ENCODE measurements at regions not wholly inside any gene's neighbourhood (a gene's known extent, or its start where the extent isn't known, plus 50 kb on each side); places are given as distances from the start of the nearest gene placed in this dataset.

DNA sequence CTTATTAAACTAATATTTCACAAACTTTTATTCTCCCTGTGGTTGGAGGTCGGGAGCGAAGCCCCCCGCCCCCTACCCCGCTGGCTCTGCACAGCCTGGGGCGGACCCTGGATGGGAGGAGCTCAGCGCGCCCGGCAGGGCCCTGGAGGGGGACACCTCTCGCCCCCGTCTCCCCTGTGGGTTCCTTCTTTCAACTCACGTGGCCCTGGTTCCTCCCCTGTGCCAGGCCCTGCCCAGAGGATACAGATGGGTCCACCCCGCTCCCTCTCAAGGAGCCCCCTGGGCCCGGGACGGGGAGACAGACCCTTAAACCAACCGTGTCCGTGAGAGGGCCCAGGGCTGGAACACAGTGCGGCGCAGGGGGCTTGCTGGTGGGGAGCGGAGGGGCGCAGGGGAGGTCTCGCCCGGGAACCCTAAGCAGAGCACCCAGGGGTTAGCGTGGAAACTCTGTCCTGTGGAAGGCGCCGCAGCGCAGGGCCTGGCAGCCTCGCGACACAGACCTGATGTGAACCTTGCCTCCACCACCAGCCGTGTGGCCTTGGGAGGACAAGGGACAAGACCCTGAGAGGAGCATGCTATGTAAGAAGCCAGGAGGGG lies 103.7 kb upstream of the MVB12B start:
- DNase-seq (ENCODE audit: low spot score), result no peak

DNA sequence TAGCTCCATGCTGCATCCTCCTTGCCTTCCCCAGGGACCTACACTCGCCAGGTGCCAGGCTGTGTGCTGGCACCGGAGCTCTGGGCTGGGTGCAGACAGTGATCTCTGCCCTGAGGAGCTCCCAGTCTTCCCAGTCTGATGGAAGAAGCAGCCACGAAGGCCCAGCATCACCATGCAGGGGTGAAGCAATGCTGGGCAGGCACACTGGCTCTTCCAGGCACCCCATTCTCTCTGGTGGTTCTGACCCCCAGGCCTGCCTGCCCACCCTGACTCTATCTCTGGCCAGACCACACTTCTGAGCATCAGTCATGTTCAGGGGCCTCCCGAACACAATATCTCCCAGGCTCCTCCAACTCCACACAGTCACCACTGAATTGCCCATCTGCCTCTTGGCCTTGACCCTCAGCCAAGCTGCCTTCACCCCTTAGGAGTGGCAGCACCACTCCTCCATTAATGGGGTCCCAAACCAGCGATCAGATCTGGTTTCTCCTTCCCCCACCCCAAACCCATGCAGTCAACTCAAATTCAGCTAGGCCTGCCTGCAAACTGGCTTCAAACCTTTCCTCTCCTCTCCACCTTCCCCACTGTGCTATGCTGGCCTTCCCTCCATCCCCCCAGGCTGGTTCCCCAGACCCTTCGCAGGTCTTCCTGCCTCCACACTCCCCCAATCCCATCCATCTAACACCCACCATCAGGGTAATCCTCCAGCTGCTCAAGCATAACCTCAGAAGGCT lies 102.7 kb upstream of the MVB12B start:
- DNase-seq (ENCODE audit: low spot score), result no peak

DNA sequence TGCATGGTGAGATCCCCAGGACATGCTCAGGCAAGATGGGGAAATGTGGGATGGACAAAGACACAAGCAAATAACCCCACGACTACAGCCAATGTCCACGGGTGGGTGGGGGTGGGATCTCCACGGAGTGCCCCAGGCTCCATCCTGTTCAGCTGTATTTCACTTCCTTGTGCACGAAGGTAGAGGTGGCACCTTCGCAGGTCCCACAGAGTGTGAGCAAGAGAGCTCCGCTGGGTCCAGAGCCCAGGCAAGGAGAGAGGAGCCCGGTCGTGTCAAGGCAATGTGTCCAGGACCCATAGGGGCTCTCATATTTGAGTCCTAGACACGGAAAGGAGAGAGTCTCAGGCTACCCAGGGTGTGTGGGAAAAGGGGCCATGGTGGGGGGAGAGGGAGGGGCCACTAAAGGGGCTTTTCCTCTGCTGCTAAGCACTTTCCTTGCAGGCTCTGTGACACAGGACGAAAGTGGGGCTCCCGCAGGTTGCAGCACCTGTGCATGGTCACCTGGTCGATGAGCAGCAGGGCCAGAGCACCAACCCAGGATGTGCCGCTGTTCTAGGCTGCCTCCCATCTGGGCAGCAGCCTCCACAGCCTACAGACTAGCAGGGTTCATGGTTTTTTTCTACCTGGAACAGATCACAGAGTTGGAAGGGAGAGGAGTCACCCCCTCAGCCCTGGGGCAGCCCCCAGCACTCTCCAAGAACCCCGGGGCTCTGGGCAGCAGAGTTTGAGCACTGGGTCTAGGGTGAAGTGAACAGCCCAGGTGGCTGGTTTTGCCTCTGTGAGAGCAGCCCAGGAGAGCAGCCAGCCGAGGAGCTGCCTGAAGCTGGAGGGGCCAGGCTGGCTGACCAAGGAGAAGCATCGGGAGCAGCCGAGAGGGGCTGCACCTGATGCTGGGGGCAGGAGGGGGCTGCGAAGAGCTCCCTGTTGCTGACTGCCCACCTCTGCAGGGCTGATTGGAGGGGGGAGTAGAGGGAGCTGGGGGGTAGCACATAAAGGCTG lies 100.7 kb upstream of the MVB12B start:
- no peak for DNase-seq (ENCODE audit: low spot score)

DNA sequence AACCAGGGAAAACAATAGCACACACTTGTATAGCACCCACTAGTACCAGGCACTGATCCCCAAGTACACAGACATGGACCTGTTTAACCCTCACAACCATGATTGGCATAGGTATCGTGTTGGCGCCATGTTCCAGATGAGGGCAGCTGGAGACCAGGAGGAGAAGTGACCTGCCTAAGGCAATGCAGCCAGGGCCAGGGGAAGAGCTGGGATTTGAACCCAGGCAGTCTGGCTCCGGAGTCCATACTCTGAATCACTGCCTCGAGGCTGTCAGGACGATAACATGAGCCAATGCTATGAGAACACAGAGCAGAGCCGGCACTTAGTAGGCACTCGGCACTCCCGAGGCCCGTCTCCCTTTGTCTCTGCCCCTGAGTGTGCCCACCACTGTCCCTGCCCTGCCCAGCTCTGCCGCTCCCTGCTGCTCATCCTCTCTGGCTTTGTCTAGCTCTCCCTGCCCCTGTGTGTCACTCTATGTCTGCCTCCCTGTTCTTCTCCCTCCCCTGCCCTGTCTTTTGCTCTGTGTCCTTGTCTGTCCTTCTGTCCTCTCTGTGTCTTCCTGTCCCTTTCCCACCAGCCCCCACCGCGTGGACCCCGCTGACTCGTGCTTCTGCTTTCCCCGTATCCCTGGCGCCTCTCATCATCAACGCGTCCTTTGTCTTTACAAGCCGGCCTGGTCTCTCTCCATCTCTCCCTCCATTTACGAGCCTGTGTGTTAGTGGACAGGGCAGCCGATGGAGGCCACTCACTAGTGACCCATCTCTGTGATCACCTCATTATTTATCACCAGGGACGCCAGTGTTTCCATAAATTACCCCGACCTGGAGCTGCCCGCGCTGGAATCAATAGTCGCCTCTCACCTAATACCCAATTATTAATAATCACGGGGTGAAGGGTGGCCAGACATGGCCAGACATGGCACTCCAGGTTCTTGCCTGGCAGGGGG lies 99.4 kb upstream of the MVB12B start:
- no peak for DNase-seq (ENCODE audit: low spot score)

DNA sequence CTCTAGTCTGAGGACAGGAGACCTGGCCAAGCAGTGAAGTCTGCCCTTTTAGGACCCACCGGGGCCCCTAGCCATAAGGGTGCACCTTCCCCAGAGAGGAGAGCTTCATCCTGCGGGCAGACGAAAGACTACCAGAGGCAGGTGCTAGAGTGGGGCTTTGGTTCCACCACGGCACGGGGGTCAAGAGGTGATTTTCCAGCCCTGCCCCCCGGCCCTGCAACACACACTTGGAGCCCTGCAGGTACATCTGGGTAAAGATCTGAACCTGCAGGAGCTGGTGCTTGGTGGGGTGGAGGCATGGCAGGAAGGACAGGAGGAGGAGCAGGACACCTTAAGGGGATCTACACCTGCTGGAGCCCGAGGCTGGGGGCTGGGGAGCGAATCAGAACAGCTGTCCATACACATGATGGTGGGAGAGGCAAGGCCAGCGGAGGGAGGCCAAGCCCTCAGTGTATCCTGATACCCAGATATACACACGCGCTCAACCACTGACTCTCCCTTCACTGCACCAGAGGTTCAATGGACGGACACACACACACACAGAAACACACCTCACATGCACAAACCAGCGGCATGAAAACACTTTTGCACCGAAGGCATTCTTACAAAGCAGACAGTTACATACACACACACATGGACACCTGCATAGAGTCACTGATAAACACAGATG lies 98.4 kb upstream of the MVB12B start:
- DNase-seq (ENCODE audit: low spot score), result no peak

DNA sequence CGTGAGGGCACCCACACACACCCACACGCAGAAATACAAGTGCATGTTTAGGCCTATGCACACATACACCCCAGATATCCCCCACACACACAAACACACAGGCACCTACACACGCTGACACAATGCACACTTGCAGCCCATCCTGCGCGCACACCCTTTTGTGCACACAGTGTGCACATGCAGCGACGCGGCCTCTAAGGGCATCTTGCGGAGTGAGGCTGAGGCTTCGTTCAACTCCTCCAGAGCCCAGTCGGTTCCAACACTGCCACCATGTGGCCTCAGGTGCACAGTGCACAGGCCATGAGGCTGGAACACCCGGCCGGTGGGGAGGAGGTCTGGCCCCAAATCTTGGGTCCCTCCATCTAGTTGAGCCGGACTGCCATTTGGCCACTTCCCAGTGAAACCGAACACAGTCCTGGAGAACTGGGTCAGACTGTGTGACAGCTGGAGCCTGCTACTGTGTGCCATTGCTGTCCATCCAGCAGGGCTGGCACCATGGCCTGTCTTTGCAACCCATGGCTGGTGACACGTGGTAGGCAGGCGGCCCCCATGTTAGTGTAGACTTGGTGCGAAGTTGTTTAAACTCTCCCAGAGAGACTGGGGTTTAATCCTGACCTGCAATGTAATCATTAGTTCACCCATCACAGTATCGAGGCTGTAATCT lies 97.7 kb upstream of the MVB12B start:
- DNase-seq (ENCODE audit: low spot score), result peak; percentile 51

DNA sequence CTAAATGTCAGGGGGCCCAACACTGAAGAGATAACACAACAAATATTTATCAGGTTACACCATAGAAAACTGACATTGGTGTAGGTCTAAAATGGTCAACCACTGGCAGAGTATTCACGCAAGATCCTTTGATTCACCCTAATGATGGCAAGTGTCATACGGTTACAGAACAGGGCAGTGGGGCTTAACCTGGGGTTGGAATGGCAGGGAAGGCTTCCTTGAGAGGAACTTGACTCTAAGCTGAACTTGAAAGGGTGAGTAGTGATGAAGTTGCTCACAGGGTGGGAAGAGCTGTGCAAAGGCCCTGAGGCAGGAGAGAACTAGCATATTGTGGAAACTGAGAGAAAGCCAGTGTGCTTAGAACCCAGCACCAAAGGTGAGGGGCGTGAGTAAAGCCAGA lies 97.1 kb upstream of the MVB12B start:
- no peak for DNase-seq (ENCODE audit: low spot score)

DNA sequence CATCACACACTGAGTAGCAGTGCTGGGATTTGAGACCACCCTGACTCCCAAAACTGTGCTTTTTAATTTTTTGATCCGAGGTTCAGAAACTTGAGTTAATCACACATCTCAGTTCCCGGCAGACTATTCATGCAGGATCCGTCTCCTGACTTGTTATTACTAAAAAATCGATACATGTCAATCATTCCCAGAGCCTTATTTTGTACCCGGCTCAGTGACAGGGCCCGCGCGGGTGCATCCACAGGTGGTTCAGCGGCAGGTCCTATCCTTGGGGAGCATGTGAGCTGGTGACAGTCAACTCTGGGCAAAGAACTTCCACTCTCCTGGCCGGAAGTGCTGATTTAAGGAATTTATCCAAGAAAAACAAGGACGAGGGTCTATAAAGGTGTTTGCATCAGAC lies 95.9 kb upstream of the MVB12B start:
- DNase-seq (ENCODE audit: low spot score), result no peak

DNA sequence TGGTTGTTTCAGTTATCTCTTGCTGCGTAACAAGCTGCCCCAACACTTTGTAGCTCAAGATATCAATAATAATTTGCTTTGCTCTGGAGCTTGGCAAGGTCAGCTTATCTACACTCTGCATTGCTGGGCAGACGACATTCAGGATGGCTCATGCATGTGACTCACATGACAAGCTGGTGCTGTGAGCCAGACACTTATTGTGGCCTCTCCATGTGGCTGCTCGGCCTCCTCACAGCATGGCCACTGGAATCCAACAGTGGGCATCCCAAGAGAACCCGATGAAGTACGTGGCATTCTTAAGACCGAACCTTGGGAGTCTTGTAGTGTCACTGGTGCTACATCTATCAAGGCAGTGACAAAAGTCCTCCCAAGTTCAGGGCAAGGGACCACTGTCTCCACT lies 94.2 kb upstream of the MVB12B start:
- DNase-seq (ENCODE audit: low spot score), result no peak

DNA sequence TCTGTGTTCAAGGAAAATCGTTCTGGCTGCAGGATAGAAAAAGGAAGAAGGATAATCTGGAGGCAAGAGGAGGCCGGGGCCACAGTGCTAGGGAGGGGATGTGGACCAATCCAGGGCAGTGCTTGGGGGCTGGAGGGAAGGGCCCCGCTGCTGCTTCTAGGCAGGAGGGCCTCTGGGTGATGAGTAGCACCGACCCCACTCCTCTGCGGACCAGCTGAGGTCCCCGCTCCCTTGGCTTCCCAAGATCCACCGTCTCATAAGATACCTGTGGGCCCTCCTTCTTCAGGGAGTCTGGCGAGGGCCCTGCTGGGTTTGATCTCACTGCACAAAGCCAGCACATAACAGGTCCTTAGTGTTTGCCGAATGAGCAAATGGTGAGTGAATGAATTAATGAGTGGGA lies 93.5 kb upstream of the MVB12B start:
- DNase-seq (ENCODE audit: low spot score), result no peak

DNA sequence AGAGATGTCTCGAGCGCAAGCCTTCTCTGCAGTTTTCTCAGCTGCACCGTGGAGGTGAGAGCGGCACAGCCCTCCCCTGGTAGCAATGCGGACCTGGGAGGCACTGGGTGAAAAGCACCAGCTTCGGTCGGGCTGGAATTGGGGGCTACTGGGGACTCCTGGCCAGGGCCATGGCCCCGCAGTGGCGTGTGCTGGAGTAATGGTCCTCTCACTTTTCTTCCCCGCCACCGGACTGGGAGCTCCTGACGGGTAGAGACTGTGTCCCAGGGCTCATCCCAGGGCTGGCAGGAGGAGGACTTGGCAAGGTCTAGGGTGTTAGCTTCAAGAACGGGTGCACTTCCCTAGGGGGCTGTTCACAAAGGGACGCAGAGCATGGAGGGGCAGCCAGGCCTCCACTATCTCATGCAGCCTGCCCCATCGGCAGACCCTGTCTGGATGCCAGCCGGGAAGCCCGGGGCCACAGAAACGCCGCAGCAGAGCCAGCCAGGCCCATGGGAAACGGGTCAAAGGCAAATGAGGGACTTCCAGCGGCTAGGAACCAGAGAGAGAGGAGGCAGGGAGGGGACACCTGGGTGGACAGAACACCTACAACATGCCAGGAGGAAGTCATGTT lies 92.6 kb upstream of the MVB12B start:
- no peak for DNase-seq (ENCODE audit: low spot score)

DNA sequence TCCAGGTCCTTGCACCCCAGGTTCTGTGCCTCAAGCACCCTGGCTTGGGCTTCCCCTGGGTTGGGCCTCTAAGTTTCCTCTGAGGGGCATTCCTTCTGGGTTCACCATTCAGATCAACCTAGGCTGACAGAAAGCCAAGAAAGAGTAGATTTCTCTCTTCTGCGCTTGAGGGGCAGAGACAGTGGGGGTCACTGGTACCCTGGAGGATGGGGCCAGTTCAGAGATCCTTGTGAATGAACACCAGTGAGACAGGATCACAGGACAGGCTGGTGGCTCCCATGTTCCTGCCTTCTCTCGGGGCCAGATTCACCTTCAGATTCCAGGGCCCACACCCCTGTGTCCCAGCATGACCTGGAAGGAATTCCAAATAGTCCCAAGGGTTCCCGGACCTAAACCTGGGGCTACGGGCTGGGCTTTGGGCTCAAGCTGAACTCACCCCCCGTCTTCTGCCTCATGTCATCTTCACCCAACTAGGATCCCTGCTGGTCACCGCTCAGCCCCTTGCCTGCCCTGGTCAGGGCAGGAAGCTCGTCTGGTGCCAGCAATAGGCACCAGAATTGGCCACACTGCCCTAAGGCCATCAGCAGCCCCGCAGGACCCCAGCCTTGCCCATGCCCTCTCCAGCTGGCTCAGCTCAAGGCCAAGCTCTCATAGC lies 91.8 kb upstream of the MVB12B start:
- no peak for DNase-seq (ENCODE audit: low spot score)

DNA sequence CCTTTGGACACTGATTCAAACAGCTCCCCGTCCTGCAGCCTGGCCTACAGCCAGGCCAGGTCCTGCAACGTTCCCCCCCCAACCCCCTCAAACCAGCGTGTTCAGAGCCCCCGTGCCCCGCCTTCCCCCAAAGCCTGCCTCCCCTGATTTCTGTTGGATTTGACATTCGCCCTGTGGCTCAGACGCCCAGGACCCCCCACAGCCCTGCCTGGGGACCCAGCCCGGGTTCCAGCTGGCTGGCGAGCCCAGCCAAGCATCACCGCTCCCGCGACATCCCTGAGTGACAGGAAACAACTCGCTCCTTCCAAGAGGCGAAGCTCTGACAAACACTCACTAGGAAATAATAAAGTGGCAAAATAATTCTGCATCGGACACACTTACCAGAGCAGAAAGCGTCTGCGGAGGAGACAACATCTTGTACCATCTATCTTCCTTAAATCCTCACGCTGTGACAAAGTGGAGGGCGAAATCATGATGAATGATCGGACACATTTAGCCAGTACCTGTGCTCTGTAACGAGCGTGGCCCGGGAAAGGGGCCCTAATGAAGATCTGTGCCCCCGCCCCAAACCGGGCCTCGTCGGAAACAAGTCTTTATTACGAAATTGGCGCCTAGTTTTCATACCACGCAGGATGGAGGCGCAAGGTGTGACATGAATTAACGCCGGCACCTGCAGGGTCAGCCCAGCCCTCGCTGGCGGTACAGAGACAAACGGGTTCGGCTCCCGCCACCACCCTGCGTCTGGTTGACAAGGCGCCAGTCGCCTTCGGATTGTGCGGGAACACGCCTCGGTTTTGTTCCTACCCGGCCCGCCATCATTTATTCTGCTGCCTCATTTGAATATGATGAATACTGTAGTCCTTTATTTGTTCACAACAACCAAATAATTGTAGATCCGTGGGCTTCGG lies 91.0 kb upstream of the MVB12B start:
- no peak for DNase-seq (ENCODE audit: low spot score)

DNA sequence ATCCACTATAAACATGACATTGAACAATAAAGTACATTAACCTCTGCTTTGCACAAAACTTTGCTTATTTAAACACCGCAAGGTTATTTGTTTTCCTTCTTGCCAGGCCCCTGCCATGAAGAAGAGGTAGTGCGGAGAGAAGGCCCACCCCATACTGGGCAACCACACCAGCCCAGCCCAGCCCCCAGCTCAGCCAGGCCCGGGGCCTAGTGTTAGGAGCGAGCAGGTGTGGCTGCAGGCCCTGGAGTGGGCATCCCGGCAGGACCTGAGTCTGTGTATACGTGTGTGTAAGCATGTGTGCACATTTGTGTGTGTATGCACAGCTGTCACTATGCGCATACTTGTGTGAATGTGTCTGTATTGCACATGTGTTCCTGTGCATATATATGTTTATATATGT lies 90.4 kb upstream of the MVB12B start:
- no peak for DNase-seq (ENCODE audit: low spot score)

DNA sequence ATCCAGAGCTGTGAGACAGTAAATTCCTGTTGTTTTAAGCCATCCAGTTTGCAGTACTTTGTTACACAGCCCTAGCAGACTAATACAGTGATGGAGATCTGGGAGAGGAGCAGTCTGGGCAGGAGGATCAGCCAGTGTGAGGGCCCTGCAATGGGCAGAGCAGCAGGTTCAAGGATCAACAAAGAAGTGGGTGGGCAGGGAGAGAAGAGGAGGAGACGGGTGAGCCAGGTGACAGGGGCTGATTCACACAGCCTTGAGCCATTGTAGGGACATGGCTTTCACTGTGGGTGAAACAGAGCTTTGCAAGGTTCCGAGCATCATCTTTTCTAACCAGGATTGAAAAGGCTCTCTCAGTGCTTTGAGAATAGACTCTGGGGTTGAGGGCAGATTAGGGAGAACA lies 88.2 kb upstream of the MVB12B start:
- DNase-seq (ENCODE audit: low spot score), result no peak

DNA sequence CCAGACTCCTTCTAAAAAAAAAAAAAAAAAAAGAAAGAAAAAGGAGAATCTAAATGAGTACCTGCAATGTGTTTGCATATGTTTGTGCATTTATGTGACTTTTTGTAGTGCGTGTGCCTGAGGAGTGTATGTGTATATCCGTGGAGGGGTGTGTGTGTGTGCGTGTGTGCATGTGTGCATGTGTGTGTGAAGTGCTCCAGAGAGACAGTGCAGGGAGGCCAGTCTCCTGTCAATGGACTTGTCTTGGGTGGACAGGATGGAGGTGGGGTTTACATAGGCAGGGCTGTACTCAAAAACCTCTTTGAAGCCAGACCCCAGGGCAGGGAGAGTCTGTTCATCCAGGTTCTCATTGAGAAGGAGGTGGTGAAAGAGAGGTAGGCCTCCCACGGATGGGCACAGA lies 87.1 kb upstream of the MVB12B start:
- no peak for DNase-seq (ENCODE audit: low spot score)

DNA sequence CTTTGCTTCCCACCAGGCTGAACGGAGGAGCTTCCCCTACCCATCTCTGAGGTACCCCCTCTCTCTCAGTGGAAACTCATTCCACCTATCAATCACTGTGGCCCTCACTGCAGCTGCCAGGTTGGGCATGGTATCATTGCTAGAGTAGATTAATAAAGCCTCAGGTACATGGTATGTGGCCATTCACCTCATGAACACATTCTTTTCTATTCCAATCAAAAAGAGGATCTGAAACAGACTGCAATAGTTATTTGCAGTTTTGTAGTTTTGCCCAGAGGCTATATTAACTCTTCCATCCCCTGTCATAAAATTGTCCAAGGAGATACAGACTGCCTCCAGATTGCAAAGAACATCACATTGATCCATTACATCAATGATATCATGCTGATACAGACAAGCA lies 85.8 kb upstream of the MVB12B start:
- no peak for DNase-seq (ENCODE audit: low spot score)

DNA sequence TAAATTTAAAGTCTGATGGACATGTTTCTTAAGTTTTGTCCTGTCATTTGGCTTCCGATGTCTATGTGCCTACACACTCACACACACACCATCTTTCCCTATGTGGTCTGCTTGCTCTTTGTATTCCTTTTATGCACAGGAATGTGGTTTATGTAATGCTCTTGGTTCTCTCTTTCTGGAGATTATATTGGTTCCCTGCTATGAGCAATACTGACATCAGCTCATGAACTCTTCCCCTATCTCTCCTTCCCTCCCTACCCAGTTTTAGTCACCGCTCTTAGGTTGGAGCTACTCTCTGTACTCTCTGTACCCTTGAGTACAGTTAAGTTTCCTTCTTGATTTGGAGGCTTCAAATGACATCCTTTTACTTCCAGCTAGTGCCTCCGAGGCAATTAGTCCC lies 77.9 kb upstream of the MVB12B start:
- DNase-seq (ENCODE audit: low spot score), result no peak

Data from LoVo (cell line).